CD4-positive, alpha-beta T cell treated with Interleukin-17A for 4 hours (primary cell): ENCODE measurements at regions not wholly inside any gene's neighbourhood (a gene's known extent, or its start where the extent isn't known, plus 50 kb on each side); places are given as distances from the start of the nearest gene placed in this dataset.

Experiments
- DNase-seq: peaks from one replicate; pipeline ENCODE4 v3.0.0-alpha.2; 2020; ENCODE audit warnings: mixed read lengths

GRCh38 chr4:152269448-152270191, 266.3 kb downstream of the FBXW7 start:
- no peak for DNase-seq

DNA sequence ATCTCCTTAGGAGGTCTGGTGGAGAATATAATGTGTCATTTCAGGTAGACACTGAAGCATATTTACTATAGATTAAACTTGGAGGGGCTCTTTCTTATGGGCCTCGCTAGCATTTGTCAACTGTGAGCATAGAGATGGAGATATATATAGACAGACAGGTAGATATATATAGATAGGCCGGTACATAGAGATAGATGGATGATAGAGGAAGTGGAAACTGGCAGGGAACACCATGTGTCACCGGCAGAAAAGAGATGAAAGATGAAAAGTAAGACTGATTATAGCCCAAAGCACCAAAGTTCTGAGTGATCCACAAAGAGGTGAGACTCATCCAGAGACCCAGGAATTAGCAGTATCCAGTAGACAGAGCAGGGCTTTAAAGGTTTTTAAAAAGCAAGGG, 268.1 kb downstream of the FBXW7 start:
- DNase-seq = no peak

DNA sequence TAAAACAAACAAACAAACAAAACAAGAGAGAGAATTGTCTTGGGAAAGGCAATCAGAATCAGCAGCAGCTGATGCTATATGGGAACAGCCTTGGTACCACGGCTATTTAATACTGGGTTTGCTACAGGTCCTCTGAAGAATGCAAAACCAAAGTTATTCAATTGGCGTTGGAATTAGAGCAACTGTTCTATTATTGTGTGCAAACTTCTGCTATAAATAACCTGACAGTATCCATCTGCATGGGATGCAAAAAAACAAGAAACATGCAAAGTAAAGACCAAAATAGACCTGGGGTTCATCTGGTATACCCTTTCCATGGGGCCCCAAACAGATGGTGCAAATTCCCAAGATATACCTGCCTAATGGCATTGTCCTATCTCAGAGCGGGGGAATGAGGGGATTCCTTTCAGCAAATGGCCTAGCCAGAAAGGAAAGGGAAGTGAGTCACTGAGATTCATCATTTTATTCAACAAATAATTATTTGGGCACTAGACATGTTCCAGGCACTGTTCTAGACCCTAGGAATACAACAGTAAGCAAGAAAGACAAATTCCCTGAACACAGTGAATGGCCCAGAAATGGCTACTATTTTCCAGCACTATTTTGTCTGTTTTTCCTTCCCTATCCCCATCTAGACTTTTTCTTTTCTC, 268.9 kb downstream of the FBXW7 start:
- no peak for DNase-seq

DNA sequence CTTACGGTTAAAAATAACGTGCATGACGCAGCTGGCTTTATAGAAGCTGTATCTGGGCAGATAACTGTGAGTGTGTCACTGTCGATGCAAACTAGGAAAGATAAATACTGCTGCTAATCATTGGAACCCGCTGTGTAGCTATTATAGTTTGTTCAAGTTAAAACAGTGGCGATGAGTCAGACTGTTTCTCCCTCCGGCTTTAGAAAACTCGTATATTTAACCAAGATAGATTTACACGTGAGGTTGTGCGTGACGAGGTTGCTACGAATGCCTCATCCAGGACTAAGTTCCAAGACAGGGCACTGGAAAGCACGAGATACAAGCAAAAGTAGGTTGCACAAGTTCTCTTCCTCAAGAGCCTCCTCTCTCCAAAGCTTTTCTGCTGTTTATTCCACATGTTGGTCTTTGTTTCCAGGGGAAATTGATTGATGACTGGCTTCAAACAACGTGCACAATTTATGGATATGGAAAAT, 270.7 kb downstream of the FBXW7 start:
- no peak for DNase-seq

DNA sequence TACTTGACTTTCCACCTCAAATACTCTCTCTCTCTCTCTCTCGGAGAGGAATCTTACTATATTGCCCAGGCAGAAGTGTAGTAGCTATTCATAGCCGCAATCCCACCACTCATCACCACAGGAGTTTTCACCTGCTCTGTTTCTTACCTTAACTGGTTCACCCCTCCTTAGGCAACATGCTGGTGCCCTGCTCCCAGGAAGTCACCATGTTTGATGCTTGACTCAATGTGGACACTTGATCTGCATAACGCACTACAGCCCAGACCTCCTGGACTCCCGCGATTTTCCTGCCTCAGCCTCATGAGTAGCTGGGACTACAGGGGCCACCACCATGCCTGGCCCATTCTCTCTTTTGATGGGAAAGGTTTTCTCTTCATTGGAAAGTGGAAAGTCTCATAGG, 271.8 kb downstream of the FBXW7 start:
- no peak for DNase-seq

DNA sequence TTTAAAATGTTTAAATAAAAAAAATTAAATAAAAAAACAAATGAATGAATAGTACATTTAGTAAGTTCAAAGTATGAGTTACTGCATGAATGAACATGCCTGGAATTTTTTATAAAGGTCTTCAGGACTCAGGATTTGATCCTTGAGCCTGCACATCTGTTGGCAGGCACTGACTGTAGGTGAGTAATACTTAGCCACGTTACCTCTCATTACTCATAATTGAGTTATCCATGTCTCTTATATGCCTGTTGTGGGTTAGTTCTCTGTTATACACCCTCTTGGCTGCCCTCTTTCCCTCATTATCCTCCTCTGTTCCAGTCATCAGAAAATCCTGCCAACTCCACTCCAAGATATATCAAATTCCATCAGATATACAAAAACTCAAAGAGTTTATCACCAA, 276.0 kb downstream of the FBXW7 start:
- DNase-seq = no peak

DNA sequence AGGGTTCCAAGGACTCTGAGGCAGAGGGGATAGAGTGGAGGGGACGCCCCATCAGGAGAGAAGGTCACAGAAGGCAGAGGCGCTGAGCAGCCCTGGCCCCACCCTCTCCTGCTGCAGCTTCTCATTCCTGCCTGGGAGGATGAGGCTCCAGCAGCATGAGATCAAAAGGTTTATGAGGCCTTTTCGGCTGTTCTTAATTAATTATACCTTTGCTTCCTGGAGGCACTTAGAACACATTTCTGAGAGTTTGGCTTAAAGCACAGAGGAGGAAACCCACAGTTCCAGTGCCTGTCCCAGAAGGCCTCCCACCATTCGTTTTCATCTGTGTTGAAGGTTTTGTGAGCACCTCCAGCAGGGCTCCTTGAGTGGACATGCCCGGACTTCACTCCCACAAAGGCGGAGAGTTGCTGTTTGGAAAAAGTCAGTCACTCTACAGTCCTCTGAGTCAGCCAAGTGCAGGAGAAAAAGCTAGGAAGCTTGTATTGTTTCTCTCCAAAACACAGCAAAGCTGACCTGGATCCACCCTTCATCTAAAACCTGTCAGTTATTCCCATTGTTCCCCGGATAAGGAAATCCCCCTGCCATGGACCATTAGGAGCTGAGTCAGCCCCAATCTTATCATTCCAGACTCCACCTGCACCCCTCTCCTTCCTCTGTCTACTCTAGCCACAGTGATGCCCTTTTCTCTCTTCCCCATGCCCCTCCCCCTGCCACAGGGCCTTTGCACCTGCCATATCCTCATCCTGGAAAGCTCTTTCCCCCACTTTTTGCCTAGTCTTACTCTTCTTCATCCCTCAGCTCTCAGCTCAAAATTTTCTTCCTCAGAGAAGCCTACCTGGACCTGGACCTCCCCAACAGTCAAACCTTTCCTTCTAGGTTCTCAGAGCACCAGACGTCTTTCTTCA, 276.8 kb downstream of the FBXW7 start:
- DNase-seq = no peak

DNA sequence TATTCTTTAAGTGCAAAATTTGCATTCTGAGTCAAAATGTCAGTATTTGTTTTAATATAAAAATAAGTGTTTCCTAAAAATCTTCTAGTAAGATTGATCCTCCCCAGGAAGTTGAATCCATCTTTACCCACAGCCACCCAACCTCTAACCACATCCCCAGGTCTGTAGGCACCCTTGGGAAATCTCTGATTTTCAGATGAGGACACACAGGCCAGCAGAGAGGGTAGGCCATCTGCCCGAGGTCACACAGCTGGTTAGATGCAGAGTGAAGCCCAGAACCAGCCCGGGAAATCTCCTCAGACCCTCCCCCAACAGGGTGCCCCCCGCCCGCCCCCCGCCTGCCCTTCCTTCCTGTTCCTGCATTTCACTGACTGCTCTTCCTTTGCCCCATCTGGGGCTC, 277.5 kb downstream of the FBXW7 start:
- no peak for DNase-seq

GRCh38 chr4:152257601-152258066, 278.3 kb downstream of the FBXW7 start:
- no peak for DNase-seq

- no peak for DNase-seq
These were observed 278.9 kb downstream of the FBXW7 start for GRCh38 chr4:152256996-152257395.

DNA sequence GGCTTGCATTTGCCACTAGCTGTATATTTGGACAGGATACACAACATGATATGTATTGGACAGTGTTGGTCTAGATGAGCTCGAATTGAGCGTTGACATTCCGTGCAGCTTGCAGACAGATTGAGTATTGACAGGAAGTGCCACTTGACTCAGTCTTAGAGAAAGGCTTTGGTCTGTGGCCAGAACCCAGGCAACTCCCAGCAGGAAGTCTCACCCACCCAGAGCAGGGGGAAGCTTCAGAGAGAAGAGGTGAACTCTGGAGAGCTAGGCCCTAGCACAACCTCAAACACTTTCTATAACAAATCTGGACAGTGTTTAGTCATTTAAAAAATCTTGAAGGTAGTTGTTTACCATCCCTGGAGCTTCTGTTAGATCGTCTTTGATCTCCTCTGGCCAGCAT, 280.5 kb downstream of the FBXW7 start:
- peak; percentile 85 for DNase-seq

DNA sequence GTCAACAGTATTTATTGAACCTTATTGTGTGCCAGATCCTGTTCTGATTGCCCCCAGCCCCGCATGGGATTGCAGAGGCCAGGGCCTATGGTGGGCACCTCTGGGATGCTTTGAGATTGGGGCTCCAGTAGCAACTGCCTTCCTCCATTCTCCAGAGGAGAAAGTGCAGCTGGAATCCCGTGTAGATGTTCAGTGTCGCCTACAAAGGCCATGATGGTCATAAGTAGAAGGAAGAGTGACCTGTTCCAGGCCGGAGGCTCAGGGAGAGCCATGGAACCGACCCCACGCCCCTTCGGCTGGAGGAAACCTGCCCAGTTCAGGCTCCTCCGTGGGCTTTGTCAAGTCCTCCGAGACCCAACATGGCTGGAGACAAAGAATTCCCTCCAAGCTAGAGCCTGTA, 287.5 kb downstream of the FBXW7 start:
- DNase-seq = no peak

- no peak for DNase-seq
These were observed 288.5 kb downstream of the FBXW7 start for GRCh38 chr4:152247271-152247975.

DNA sequence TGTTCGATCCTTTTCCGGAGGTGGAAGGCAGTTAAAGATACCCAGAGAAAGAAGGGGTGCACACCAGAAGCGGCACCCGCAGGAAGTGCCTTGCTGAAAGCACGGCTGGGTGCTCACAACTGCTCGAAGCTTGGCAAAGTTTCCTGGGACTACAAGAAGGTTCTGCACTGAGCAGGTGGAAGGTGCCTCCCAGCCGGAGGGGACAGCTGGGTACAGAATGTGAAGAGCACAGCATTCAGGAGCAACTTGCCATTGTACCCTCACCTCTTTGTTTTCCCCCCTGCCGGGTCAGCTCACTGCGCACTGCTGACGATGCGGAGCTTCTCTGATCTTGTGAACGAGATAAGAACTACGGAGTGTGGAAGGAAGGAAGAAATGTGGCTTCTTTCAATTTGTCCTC, 289.2 kb downstream of the FBXW7 start:
- DNase-seq = peak; percentile 67

- no peak for DNase-seq
These were observed 290.2 kb downstream of the FBXW7 start for GRCh38 chr4:152245680-152246079.

DNA sequence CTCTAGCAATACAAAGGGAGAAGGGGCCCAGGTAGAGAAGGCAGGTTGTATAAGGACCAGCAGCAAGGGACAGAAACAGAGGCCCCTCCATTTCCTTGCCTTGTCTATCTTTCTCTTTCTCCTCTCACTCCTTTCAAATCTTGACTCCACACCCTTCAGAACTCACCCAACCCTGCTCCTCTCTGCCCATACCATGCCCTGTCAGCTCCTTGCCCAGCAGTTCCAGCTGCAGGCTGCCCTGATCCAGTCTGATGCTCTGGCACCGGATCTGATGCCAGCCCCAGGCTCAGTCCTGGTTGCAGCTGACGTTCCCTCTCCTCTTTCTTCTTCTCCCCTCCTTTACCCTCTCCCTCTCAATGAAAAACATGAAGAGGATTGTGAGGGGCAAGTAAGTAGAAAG, 291.2 kb downstream of the FBXW7 start:
- DNase-seq = no peak

- peak; percentile 42 for DNase-seq
These were observed 291.8 kb downstream of the FBXW7 start for GRCh38 chr4:152243896-152244595.

DNA sequence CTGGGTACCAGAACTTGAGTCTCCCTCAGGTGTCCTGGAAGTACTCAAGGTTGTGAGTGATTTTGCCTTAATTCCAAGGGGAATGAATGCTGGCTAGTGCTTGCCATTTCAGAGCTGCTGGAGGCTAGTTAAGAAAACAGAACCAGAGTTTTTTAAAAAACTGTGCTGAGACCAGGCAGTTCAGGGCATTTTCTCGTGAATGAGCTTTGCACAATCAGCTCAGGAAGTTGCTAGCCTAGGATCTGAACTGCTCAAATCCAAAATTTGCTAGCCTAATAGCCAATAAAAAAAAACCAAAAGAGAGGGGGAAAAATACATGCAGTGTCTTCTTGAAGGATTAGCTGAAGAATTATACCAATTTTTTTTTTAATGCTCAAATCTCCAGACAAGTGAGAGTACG, 292.7 kb downstream of the FBXW7 start:
- no peak for DNase-seq

- DNase-seq = no peak
These were observed 295.7 kb downstream of the FBXW7 start for GRCh38 chr4:152240232-152240631.

DNA sequence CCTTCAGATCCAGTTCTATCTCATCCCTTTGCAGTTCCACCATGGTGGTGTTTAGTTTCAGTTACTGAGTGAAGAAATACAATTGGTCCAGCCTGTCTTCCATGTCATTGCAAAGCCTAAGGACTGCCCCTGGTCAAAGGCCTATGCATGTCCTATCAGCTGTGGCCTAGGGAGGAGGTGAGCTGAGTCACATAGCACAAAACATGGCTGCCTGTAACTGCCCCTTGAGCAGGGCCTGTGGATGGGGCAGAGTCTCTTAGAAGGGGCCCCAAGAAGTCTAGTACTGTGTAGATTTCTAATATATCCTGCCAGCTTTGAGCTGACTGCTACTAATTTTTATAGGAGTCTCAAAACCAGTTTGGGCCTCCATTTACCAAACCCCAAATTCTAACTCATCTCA, 296.7 kb downstream of the FBXW7 start:
- DNase-seq = no peak

DNA sequence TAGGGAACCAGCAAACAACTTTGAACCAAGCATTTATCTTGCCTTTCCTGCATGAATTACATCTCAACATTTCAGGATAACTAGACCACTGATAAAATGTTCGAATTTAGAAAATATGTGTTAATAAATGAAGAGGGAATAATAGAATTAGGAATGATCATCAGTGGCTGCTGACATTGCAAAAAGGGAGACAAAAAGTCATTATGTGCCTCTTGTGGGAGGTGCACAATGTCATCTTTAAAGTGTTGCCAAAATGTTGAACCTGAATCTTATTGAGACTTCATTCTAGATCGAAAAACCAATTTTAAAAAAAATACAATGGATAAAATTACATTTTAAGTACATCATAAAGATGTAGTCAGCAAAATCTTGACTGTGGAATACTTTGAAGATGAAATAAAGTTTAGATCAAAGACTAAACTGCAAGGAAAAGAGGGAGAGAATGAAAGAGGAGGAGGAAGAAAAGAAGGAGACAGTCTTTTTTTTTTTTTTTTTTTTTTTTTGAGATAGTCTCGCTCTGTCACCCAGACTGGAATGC, 299.3 kb downstream of the FBXW7 start:
- no peak for DNase-seq

DNA sequence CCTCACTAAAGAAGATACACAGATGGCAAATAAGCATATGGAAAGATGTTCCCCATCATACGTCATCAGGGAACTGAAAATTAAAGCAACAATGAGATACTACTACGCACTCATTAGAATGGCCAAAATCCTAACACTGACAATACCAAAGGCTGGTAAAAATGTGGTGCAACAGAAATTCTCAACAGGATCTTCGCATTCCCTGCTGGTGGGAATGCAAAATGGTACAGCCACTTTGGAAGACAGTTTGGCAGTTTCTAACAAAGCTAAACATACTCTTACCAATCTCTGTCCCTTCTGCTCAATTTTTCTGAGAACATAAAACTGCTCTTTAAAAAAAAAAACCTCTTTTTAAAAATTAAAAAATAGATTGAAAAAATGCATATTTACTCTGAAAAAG, 300.2 kb downstream of the FBXW7 start:
- DNase-seq = no peak
